Kidney (tissue), 13 donors: ENCODE measurements at regions not wholly inside any gene's neighbourhood (a gene's known extent, or its start where the extent isn't known, plus 50 kb on each side); places are given as distances from the start of the nearest gene placed in this dataset.

Experiments used
- DNase-seq, 5 donors: peaks; one replicate each; pipeline ENCODE4 v3.0.0-alpha.2; 2013 to 2020
- FAIRE-seq: peaks from 2 replicates; lab custom pipeline; 2012; peaks lifted over from hg19 to GRCh38; lab: Jason Lieb, UNC
- H3K27ac ChIP-seq, 2 donors: one replicate each; pipeline ENCODE4 v1.7.0; 2013; ENCODE audit warnings: low read depth in 2 of 2, low read length in 2 of 2, inconsistent platforms in 1 of 2
- H3K27me3 ChIP-seq: one replicate; pipeline ENCODE4 v1.7.1; 2013; ENCODE audit warnings: low read length, inconsistent platforms; ENCODE audit not compliant: control insufficient read depth, insufficient read depth
- H3K36me3 ChIP-seq, 3 donors: one replicate each; pipeline versions ENCODE4 v1.7.0 to v1.7.1; 2013; ENCODE audit warnings: low read length in 3 of 3, control low read depth in 1 of 3, inconsistent platforms in 1 of 3; ENCODE audit not compliant: insufficient read depth in 3 of 3, control insufficient read depth in 2 of 3
- H3K4me1 ChIP-seq, 3 donors: one replicate each; pipeline versions ENCODE4 v1.7.0 to v1.7.1; 2013; ENCODE audit warnings: low read length in 3 of 3, inconsistent platforms in 1 of 3, low read depth in 1 of 3; ENCODE audit not compliant: control insufficient read depth in 2 of 3, insufficient read depth in 2 of 3
- H3K4me3 ChIP-seq, 3 donors: one replicate each; pipeline versions ENCODE4 v1.7.0 to v1.8.1; 2013; ENCODE audit warnings: low read length in 3 of 3, control low read depth in 1 of 3, inconsistent platforms in 1 of 3
- H3K9ac ChIP-seq, 3 donors: one replicate each; pipeline versions ENCODE4 v1.7.0 to v1.7.1; 2013; ENCODE audit warnings: low read length in 3 of 3, control low read depth in 1 of 3, inconsistent platforms in 1 of 3
- H3K9me3 ChIP-seq, 3 donors: one replicate each; pipeline versions ENCODE4 v1.7.0 to v1.7.1; 2013; ENCODE audit warnings: low read length in 3 of 3, control low read depth in 1 of 3, inconsistent platforms in 1 of 3; ENCODE audit not compliant: control insufficient read depth in 2 of 3, insufficient read depth in 1 of 3
- CTCF ChIP-seq: IDR thresholded peaks from 3 replicates; pipeline ENCODE4 v1.5.1; 2012; ENCODE audit warnings: mild to moderate bottlenecking, moderate library complexity, borderline replicate concordance; ENCODE audit not compliant: insufficient read depth; ENCODE audit errors: extremely low read depth
- intact Hi-C: fragments of 100-400 bp; cut with DNase I; formaldehyde crosslinking; loops from one replicate; pipeline ENCODE4 v1.11.1; 2022
- donor health status: control.
- donor health status: control.
- donor health status: control.
- donor health status: control.
- donor health status: control.
- donor health status: DM: yes; HTN: yes; CAD: no.
- donor health status: Normal renal cell carcinoma (clear cell type).

- no peak overlapping the region for H3K27ac ChIP-seq
- TF ChIP-seq CTCF: no peak
- H3K4me3 ChIP-seq: no peak overlapping the region
- H3K9ac ChIP-seq: no peak overlapping the region
- DNase-seq: no peak
- H3K27me3 ChIP-seq: no peaks in the 10 kb centered on the region
- intact Hi-C loops: no loop called here
- H3K4me1 ChIP-seq: peaks cover 0 to 6% (median 4%) of the 10 kb centered on the region in 3 donors
- no peaks in the 10 kb centered on the region for H3K9me3 ChIP-seq
- FAIRE-seq: no peak
- H3K36me3 ChIP-seq: no peaks in the 10 kb centered on the region
Observed at GRCh38 chr2:186058614-186059013, 320.0 kb downstream of the FSIP2 start.

GRCh38 chr2:186059096-186059495 is 320.5 kb downstream of the FSIP2 start:
- TF ChIP-seq CTCF: no peak
- no peak overlapping the region for H3K27ac ChIP-seq
- no peaks in the 10 kb centered on the region for H3K36me3 ChIP-seq
- no peak overlapping the region for H3K9ac ChIP-seq
- H3K4me1 ChIP-seq: peaks cover 0 to 6% (median 4%) of the 10 kb centered on the region in 3 donors
- DNase-seq: peak in 1 of 5 donors; percentile 27
- no peaks in the 10 kb centered on the region for H3K27me3 ChIP-seq
- H3K4me3 ChIP-seq: no peak overlapping the region
- intact Hi-C loops: no loop called here
- H3K9me3 ChIP-seq: no peaks in the 10 kb centered on the region
- no peak for FAIRE-seq

GRCh38 chr2:186060744-186061440 is 322.3 kb downstream of the FSIP2 start:
- peak in 1 of 5 donors; percentile 22 for DNase-seq
- Histone ChIP-seq H3K27me3 (no peaks in the 10 kb centered on the region), H3K4me1 (peaks cover 0 to 6% (median 4%) of the 10 kb centered on the region in 3 donors), H3K9me3 (no peaks in the 10 kb centered on the region), H3K27ac (no peak overlapping the region), H3K36me3 (no peaks in the 10 kb centered on the region), H3K9ac (no peak overlapping the region), H3K4me3 (no peak overlapping the region)
- no peak for FAIRE-seq
- intact Hi-C loops: no loop called here
- TF ChIP-seq CTCF: no peak
